HG03565 (cell line): ENCODE measurements at regions not wholly inside any gene's neighbourhood (a gene's known extent, or its start where the extent isn't known, plus 50 kb on each side); places are given as distances from the start of the nearest gene placed in this dataset.
"Not testable (repeated sequence)": the region's sequence is repeated elsewhere in the genome, so short reads cannot be mapped to it uniquely, and the experiment has no call there.

ENCODE experiments used
- ATAC-seq: cut with Tn5 transposase; IDR thresholded peaks from one replicate; pipeline ENCODE4 v1.9.1; 2021; ENCODE audit warnings: mild to moderate bottlenecking, moderate library complexity; ENCODE audit not compliant: unreplicated experiment

GRCh38 chr2:116318551-116318950, 1495.9 kb upstream of the DDX18 start:
- ATAC-seq, result not testable (repeated sequence)

DNA sequence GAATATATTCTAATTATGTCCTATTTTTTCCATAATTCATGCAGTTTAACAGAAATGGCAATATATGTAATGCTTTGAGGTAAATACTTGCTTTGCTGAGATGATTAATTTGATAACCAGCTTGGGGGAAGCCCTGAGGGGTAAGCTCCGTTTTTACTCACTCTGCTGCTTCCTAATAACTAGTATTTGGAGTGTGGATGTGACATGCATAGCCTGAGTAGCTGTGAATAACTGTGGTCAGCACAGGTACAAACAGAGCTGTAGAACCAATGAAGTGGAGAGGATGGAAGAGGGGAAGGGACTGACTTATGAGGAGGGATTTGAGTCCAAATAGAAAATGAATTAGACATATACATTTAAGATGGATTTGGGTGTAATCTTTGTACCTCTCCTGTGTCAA, 1495.5 kb upstream of the DDX18 start:
- no peak for ATAC-seq

DNA sequence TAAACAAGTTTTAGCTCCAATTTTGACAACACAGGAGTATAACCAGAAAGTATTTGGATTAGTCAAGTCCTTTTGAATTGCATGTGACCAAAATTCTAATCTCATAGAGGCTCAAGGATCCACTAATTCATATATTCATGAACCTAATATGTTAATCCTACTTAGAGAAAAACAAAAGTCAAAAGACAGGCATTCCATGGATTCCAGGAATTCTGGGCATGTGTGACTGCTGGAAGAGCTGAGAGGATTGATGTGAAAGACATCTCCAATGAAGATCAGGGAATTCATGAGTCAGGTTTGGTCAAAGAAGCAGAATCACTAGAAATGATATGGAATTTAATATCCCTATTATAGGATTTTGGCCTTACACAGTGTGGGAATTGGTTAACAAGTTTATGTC, 1494.6 kb upstream of the DDX18 start:
- no peak for ATAC-seq

GRCh38 chr2:116329280-116329679, 1485.2 kb upstream of the DDX18 start:
- ATAC-seq, result no peak

DNA sequence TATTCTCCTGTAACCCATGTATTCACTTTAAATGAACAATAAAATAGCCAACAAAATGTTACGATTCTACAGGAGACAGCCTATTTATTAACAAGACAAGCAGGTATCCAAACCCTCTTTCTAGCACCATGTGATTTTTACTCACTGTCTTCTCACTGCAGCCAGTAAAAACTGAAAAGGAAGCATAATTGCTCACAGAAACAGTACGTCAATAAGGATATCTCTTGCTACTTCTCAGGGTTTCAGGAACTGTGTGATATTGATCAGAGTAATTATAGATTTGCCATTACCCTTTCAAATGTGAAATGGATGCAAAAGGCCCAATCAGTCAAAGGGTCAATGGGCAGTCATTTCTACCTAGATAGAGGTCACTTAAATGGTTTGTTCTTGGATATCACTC, 1473.8 kb upstream of the DDX18 start:
- ATAC-seq, result no peak

DNA sequence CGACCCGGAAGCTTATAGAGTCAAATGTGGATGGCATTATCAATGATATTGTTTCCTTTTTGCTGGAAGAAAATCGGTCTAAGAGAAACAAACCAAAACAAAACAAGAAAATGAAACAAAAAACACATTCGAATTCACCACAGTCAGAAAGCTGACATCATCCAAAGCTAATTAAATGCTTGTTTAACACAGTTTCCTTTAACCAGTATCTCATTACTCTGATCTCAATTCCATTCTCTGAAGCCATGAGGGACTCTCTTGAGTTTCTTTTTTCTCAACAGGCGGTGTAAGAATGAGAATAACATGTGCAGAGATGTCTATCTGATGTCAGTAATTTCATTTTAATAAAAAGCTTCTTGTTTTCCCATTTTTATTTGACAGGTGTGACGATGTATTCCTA, 1448.3 kb upstream of the DDX18 start:
- ATAC-seq, result no peak

DNA sequence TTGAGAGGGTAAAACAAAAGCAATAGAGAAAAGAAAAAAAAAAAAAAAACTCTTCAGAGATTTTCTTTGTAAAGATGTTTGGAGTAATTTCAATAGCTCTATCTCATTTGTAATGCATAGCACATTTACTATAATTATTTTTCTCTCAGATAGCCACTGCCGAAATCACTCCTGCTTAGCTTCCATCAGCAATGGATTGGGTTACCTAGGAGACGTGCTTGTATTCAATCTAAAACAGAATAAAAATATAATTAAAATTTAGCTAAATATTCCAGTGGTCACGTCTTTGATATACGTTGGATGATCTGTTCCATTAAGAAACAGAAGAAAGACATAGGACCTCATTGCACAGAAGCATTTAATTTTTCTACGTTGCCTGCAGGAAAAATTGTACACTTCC, 1435.7 kb upstream of the DDX18 start:
- ATAC-seq, result no peak

GRCh38 chr2:116411211-116411610, 1403.3 kb upstream of the DDX18 start:
- no peak for ATAC-seq

- no peak for ATAC-seq
Observed at GRCh38 chr2:116413659-116414058, 1400.8 kb upstream of the DDX18 start.

DNA sequence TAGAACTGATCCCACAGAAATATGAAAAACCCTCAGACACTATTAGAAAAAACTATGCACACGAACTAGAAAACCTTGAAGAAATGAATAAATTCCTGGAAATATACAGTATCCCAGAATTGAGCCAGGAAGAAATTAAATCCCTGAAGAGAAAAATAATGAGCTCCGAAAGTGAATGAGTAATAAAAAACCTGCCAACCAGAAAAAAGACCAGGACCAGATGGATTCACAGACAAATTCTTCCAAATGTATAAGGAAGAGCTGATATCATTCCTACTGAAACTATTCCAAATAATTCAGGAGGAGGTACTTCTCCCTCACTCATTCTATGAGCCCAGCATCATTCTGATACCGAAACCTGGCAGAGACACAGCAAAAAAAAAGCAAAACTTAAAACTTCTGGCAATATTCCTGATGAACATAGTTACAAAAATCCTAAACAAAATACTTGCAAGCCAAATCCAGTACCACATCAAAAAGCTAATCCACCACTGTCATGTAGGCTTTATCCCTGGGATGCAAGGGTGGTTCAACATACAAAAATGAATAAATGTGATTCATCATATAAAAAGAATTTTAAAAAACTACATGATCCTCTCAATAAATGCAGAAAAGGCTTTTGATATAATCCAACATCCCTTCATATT, 1397.6 kb upstream of the DDX18 start:
- ATAC-seq, result no peak

DNA sequence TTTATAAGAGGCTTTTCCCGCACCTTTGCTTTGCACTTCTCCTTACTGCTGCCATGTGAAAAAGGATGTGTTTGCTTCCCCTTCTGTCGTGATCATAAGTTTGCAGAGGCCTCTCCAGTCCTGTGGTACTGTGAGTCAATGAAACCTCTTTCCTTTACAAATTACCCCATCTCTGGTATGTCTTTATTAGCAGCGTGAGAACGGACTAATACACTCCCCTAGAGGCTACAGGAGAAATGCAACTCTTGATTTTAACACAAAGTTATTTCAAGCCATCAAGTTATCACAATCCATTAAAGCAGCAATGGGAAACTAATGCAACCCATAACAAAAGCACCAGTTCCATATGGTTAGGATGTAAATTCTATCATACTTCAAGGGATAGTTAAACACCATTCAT, 1378.8 kb upstream of the DDX18 start:
- no peak for ATAC-seq

DNA sequence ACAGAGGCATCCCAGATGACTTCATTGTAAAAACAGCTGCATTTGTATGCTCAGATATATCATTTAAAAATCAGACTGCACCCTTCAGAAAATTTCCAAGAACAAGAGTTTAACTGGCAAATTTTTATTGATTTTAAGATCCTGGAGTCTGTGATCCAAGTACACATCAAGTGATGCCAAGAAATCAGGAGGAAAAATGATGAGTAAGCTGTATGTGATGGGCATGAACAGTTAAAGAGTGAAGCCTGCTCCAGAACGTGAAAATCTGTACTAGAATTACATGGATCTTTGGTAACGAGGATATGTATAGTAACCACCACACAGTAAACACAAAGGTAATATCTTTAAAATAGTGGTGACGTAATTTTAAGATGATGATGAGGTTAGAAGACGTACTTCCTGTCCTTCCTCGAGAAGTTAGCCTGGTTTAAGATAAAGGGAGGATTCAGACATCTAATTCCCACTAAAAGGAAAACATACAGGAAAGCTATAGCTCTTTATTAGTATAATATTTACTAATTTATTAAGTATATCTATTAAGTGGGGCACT, 1374.3 kb upstream of the DDX18 start:
- no peak for ATAC-seq

- no peak for ATAC-seq
Observed at GRCh38 chr2:116442418-116442817, 1372.1 kb upstream of the DDX18 start.

DNA sequence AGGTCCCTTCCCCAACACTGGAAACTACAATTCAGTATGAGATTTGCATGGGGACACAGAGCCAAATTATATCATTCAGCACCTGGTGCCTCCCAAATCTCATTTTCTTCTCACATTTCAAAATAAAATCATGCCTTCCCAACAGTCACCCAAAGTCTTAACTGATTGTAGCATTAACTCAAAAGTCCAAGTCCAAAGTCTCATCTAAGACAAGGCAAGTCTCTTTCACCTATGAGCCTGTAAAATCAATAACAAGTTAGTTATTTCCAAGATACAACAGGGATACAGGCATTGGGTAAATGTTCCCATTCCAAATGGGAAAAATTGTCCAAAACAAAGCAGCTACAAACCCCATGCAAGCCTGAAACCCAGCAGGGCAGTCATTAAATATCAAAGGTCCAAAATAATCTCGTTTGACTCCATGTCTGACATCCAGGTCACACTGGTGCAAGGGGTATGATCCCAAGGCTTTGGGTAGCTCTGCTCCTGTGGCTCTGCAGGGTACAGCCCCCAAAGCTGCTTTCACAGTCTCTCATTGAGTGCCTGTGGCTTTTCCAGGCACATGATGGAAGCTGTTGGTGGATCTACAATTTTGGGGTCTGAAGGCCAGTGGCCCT, 1370.1 kb upstream of the DDX18 start:
- no peak for ATAC-seq

DNA sequence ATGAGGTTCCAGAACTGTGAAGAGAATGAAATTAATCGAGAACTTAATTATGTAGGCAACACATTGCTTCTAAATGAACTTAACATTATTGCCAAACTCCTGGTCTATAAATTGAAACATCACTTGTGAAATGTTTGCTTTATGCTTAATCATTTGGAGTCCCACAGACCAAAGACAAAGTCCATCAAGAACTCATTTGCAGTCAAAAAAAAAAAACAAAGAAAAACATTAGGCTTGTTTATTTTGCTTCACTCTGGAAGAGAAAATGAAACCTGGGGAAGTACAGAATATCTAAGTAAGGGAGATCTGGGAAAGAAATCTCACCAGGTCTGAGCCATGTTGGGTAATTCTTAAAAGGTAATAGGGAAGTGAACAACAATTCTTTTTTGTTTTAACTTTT, 1363.5 kb upstream of the DDX18 start:
- ATAC-seq, result no peak

- no peak for ATAC-seq
Observed at GRCh38 chr2:116452651-116453050, 1361.8 kb upstream of the DDX18 start.

DNA sequence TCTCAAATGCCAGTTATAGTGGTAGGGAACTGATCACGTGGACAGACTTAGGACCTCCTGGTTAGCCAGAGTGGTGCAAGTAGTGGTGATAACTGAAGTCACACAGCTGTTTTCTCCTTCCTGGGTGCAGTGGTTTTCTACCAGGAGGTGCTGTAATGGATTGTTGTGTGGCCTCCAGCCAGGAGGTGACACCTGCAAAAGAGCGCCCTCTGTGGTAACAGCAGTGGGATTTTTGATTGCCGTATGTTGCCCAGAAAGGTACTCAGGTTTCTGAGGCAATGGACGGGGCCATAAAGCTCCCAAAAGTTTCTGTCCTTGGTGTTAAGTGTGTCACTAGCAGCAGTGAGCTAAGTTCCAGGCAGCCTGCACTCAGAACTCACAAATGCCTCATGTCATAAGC, 1358.1 kb upstream of the DDX18 start:
- ATAC-seq, result no peak

GRCh38 chr2:116467243-116467642, 1347.2 kb upstream of the DDX18 start:
- no peak for ATAC-seq

DNA sequence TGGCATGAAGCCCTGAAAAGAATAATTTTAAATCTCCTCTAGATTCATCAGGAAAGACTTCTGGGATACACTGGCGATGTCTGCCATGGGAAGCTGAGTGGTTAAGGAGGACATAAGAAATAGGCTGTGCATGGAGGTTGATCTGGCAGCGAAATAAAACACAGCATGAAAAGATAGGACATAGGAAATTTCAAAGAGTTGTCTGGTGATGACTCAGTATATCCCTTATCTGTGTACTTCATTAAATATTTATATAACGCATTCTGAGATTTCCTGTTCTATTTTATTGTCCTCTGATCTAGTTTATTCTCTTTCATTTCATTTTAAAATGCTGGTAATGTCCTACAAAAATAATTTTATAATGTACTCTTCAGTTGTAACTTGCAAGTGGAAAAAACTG, 1337.3 kb upstream of the DDX18 start:
- no peak for ATAC-seq

GRCh38 chr2:116487336-116487735, 1327.2 kb upstream of the DDX18 start:
- no peak for ATAC-seq

- no peak for ATAC-seq
Observed at GRCh38 chr2:116489292-116489691, 1325.2 kb upstream of the DDX18 start.

DNA sequence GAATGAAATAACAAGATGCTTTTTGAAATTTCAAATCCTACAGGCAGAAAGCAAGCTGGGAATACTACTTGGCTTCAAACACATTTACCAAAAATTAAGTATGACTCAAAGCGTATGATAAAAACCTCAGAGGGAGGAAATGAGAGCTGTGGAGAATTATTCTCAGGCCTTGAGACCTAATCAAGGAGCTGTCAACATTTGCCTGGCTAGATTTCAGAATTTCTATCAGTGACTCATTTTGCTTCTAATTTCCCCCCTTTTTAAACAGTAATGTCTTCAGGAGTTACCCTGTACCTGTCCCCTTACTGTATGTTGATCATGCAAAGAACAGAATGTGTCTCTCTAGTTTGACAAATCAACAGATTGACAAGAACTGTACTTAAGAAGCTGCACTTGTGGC, 1324.5 kb upstream of the DDX18 start:
- no peak for ATAC-seq
